AG09309 (cell line): ENCODE measurements at regions not wholly inside any gene's neighbourhood (a gene's known extent, or its start where the extent isn't known, plus 50 kb on each side); places are given as distances from the start of the nearest gene placed in this dataset.
A peak's percentile ranks its signal among the peaks of the same experiment; 100 is the strongest.
"Not testable (repeated sequence)": the region's sequence is repeated elsewhere in the genome, so short reads cannot be mapped to it uniquely, and the experiment has no call there.

Experiments used
- DNase-seq: peaks from one replicate; pipeline ENCODE4 v3.0.0-alpha.2; 2010; ENCODE audit warnings: low read depth
- H3K4me3 ChIP-seq: 2 replicates; pipeline ENCODE4 v1.5.1; 2011; ENCODE audit warnings: mild to moderate bottlenecking, low read depth, low read length, moderate library complexity; ENCODE audit not compliant: control insufficient read depth

- H3K4me3 ChIP-seq, DNase-seq: not testable (repeated sequence)
These were observed 846.4 kb downstream of the RPIA start for GRCh38 chr2:89537862-89538261.

DNA sequence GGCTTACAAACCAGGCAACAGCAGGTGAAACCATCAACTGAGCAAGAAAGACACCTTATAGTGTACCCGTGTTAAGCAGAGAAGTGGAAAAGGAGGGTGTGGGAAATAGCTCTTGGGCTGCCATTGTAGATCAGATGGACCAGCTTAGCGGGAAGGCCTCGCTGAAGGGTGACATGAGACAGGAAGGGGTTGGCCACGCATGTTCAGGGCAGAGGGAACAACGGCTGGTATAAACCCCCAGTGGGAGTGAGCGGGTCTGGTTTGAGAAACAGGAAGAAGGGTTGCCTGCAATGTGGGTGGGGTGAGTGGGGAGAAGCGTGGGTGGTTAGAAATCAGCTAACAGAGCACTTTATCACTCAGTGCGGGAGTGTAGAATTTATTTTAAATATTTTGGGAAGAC, 852.6 kb downstream of the RPIA start:
- DNase-seq, H3K4me3 ChIP-seq: not testable (repeated sequence)

DNA sequence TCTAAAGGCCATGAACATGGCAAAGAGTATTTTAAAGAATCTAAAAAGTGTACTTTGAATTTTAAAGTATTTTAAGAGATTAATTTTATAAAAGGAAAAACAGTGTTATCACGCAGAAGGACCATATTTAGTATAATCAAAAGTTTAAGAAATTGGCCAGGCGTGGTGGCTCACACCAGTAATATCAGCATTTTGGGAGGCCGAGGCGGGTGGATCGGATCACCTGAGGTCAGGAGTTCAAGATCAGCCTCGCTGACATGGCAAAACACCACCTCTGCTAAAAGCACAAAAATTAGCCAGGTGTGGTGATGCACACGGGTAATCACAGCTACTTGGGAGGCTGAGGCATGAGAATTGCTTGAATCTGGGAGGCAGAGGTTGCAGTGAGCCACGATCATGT, 887.7 kb downstream of the RPIA start:
- DNase-seq, H3K4me3 ChIP-seq: not testable (repeated sequence)

DNA sequence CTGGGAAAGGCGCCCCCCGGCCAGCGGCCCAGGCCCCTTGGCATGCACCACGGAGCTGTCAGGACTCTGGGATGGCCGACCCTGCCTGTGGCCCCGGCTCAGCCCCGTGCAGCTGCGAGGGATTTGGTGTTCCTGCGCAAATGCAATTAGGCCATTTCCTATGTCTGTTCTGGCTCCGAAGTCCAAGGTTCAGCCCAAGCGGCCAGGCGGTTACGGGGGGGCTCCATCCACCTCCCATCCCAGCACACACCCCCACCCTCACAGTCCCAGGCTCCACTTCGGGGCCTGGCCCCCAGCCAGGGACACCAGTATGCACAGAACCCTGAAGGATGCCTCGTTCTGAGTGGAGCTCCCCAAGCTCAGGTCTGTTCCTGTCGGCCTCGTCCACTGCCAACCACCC, 891.3 kb downstream of the RPIA start:
- not testable (repeated sequence) for H3K4me3 ChIP-seq, DNase-seq

GRCh38 chr2:89584046-89584445, 892.6 kb downstream of the RPIA start:
- not testable (repeated sequence) for DNase-seq

GRCh38 chr2:89584868-89585557, 893.5 kb downstream of the RPIA start:
- DNase-seq = not testable (repeated sequence)
- H3K4me3 ChIP-seq = peak overlapping the region; percentile 53

More at GRCh38 chr2:89584046-89584445, 892.6 kb downstream of the RPIA start:
- H3K4me3 ChIP-seq = not testable (repeated sequence)

- DNase-seq = peak; percentile 3
- H3K4me3 ChIP-seq = peak overlapping the region; percentile 49
These were observed 894.1 kb downstream of the RPIA start for GRCh38 chr2:89585558-89585920.

GRCh38 chr2:89599843-89600242, 908.4 kb downstream of the RPIA start:
- not testable (repeated sequence) for H3K4me3 ChIP-seq, DNase-seq

- DNase-seq = not testable (repeated sequence)
These were observed 915.0 kb downstream of the RPIA start for GRCh38 chr2:89606514-89606913.

GRCh38 chr2:89610207-89610926, 918.9 kb downstream of the RPIA start:
- not testable (repeated sequence) for DNase-seq, H3K4me3 ChIP-seq

More at GRCh38 chr2:89606514-89606913, 915.0 kb downstream of the RPIA start:
- not testable (repeated sequence) for H3K4me3 ChIP-seq

DNA sequence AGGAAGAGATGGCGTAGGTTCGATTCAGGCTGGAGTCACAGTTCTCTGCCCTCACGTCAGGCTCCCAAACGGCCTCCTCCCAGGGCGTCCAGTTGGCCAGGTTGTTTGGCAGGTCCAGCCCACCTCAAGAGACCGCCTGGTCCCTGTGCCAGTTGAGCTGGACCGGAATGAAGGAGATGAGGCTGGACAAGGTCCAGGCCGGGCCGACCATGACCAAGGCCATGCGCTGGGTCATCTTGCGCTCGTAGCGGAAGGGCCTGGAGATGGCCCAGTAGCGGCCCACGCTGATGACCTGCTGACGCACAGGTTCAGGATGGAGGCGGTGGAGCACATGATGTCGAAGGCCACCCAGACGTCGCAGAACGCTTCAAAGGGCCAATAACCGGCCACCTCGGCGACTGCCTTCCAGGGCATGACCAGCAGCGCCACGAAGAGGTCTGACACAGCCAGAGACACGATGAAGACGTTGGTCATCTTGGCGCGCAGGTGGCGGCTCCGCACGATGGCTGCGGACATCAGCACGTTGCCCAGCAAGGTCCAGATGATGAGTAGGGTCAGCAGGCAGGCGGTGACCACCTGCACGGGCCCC, 919.5 kb downstream of the RPIA start:
- not testable (repeated sequence) for DNase-seq

DNA sequence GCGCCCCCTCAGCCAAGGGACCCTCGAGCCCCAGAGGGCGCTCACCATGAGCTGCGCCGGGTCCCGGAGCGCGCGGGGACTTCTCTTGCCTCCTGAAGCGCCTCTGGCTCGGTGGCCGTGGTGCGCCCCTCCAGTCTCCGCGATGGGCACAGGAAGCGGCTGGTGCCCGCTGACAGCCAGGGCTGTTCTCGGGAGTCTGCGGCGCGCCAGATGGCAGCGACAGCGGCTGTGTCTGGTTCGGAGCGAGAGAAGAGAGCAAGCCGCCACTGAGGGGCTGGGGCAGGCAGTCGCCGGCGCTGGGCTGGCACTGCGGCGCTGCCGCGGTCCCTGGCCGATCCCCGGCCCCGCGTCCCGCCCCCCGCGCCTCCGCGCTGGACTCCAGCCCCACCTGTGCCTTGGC, 920.2 kb downstream of the RPIA start:
- H3K4me3 ChIP-seq, DNase-seq: not testable (repeated sequence)

More for the DNA sequence above, 919.5 kb downstream of the RPIA start:
- not testable (repeated sequence) for H3K4me3 ChIP-seq

- not testable (repeated sequence) for H3K4me3 ChIP-seq, DNase-seq
These were observed 957.8 kb downstream of the RPIA start for GRCh38 chr2:89649268-89649667.

DNA sequence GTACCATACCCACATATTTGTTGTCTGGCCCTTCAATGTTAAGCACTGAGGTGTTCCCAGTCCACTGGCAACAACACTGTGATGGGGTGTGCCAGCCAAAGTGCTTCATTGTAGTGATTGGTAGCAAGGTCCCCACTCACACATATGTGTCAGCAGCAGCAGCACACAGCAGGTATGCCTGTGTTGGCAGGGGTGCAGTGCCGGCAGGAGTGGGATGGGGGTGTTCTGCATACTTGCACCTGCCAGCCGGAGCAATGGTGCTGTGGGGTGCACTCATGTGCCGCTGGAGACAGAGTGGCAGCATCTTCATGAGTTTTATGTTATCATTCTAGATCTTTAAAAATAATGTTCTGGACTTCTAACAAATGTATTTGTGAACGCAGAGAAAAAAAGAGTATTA, 987.8 kb downstream of the RPIA start:
- H3K4me3 ChIP-seq, DNase-seq: not testable (repeated sequence)
